ENCODE measurements at regions not wholly inside any gene's neighbourhood (a gene's known extent, or its start where the extent isn't known, plus 50 kb on each side); places are given as distances from the start of the nearest gene placed in this dataset.

- Histone ChIP-seq H3K9ac (no peak overlapping the region), H3K9me3 (no peaks in the 10 kb centered on the region), H3K27ac (no peak overlapping the region), H3K27me3 (no peaks in the 10 kb centered on the region), H3K36me3 (no peaks in the 10 kb centered on the region), H3K4me2 (0 out of 2 replicates have a peak overlapping the region, but pooled peaks have one; percentile 5), H3K4me1 (peaks cover 9% of the 10 kb centered on the region; the same call in 1 of the 2 replicates), H4K20me1 (no peaks in the 10 kb centered on the region), H3K4me3 (no peak overlapping the region)
- no peak for TF ChIP-seq Cebpa-rat (IDR thresholded peaks at IDR 0.05)
These were observed 56.1 kb downstream of the RMI2 start for GRCh38 chr16:11401161-11402050.

- no peak overlapping the region for H3K9ac ChIP-seq
- 0 out of 2 replicates have a peak overlapping the region, but pooled peaks have one; percentile 5 for H3K4me2 ChIP-seq
- no peaks in the 10 kb centered on the region for H3K27me3 ChIP-seq
- no peak for TF ChIP-seq Cebpa-rat (IDR thresholded peaks at IDR 0.05)
- no peaks in the 10 kb centered on the region for H3K9me3 ChIP-seq
- H3K27ac ChIP-seq: no peak overlapping the region
- H3K4me3 ChIP-seq: no peak overlapping the region
- peaks cover 9% of the 10 kb centered on the region; the same call in 1 of the 2 replicates for H3K4me1 ChIP-seq
- no peaks in the 10 kb centered on the region for H4K20me1 ChIP-seq
- no peaks in the 10 kb centered on the region for H3K36me3 ChIP-seq
These were observed 56.9 kb downstream of the RMI2 start for GRCh38 chr16:11402051-11402744.

- H4K20me1 ChIP-seq: no peaks in the 10 kb centered on the region
- no peak overlapping the region for H3K4me2 ChIP-seq
- H3K9me3 ChIP-seq: no peaks in the 10 kb centered on the region
- TF ChIP-seq Cebpa-rat (IDR thresholded peaks at IDR 0.05): no peak
- H3K4me1 ChIP-seq: peaks cover 14% of the 10 kb centered on the region
- H3K36me3 ChIP-seq: no peaks in the 10 kb centered on the region
- no peaks in the 10 kb centered on the region for H3K27me3 ChIP-seq
- no peak overlapping the region for H3K9ac ChIP-seq
- H3K4me3 ChIP-seq: no peak overlapping the region
- no peak overlapping the region for H3K27ac ChIP-seq
These were observed 57.7 kb downstream of the RMI2 start for GRCh38 chr16:11402745-11403533.

- H3K27ac ChIP-seq: no peak overlapping the region
These were observed 58.2 kb downstream of the RMI2 start for GRCh38 chr16:11403534-11403795.

GRCh38 chr16:11403920-11404319 is 58.7 kb downstream of the RMI2 start:
- Histone ChIP-seq H3K4me3 (no peak overlapping the region), H3K9me3 (no peaks in the 10 kb centered on the region), H3K27me3 (no peaks in the 10 kb centered on the region), H3K4me2 (no peak overlapping the region), H3K4me1 (peaks cover 24% of the 10 kb centered on the region), H4K20me1 (no peaks in the 10 kb centered on the region), H3K27ac (no peak overlapping the region), H3K9ac (no peak overlapping the region), H3K36me3 (no peaks in the 10 kb centered on the region)
- TF ChIP-seq Cebpa-rat (IDR thresholded peaks at IDR 0.05): no peak

More at GRCh38 chr16:11403534-11403795, 58.2 kb downstream of the RMI2 start:
- Histone ChIP-seq H4K20me1 (no peaks in the 10 kb centered on the region), H3K9me3 (no peaks in the 10 kb centered on the region), H3K4me1 (peaks cover 19% of the 10 kb centered on the region), H3K27me3 (no peaks in the 10 kb centered on the region), H3K4me3 (no peak overlapping the region), H3K4me2 (no peak overlapping the region), H3K36me3 (no peaks in the 10 kb centered on the region), H3K9ac (no peak overlapping the region)
- TF ChIP-seq Cebpa-rat (IDR thresholded peaks at IDR 0.05): no peak

DNA sequence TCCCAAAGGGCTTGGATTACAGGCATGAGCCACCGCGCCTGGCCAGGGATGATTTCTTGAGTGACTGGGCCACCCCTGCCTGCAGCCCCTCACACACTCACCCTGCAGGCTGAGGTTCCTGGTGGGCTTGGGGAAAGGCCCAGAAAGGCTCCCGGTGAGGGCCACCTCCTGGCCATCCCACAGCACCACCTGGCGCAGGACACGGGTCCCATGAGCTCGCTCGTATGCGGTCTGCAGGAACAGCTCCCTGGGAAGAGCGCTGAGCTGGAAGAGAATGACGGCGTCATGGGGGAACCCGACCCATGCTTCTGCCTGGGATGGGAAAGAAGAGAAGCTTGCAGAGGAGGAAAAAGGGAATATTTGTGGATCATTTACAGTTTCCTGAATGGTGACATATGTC is 59.3 kb downstream of the RMI2 start:
- Histone ChIP-seq H3K9ac (no peak overlapping the region), H3K4me2 (no peak overlapping the region), H3K4me1 (peaks cover 25% of the 10 kb centered on the region), H3K9me3 (no peaks in the 10 kb centered on the region), H3K27ac (no peak overlapping the region), H4K20me1 (no peaks in the 10 kb centered on the region), H3K36me3 (no peaks in the 10 kb centered on the region), H3K27me3 (no peaks in the 10 kb centered on the region), H3K4me3 (no peak overlapping the region)
- TF ChIP-seq Cebpa-rat (IDR thresholded peaks at IDR 0.05): no peak

GRCh38 chr16:11405331-11406176 is 60.3 kb downstream of the RMI2 start:
- no peaks in the 10 kb centered on the region for H3K27me3 ChIP-seq
- no peak for TF ChIP-seq Cebpa-rat (IDR thresholded peaks at IDR 0.05)
- no peak overlapping the region for H3K4me3 ChIP-seq
- H3K27ac ChIP-seq: no peak overlapping the region
- no peaks in the 10 kb centered on the region for H4K20me1 ChIP-seq
- no peaks in the 10 kb centered on the region for H3K9me3 ChIP-seq
- H3K4me1 ChIP-seq: peaks cover 30% of the 10 kb centered on the region
- H3K9ac ChIP-seq: no peak overlapping the region
- H3K4me2 ChIP-seq: no peak overlapping the region
- H3K36me3 ChIP-seq: no peaks in the 10 kb centered on the region

- H3K4me3 ChIP-seq: no peak overlapping the region
- no peak overlapping the region for H3K4me2 ChIP-seq
- no peaks in the 10 kb centered on the region for H3K27me3 ChIP-seq
- H3K4me1 ChIP-seq: peaks cover 36% of the 10 kb centered on the region
- no peak overlapping the region for H3K9ac ChIP-seq
- no peak for TF ChIP-seq Cebpa-rat (IDR thresholded peaks at IDR 0.05)
- H3K27ac ChIP-seq: no peak overlapping the region
- H3K36me3 ChIP-seq: no peaks in the 10 kb centered on the region
- no peaks in the 10 kb centered on the region for H3K9me3 ChIP-seq
- H4K20me1 ChIP-seq: no peaks in the 10 kb centered on the region
These were observed 60.9 kb downstream of the RMI2 start for GRCh38 chr16:11406177-11406560.

Data from BLaER1 (cell line).